ENCODE measurements at regions not wholly inside any gene's neighbourhood (a gene's known extent, or its start where the extent isn't known, plus 50 kb on each side); places are given as distances from the start of the nearest gene placed in this dataset.
A peak's percentile ranks its signal among the peaks of the same experiment; 100 is the strongest.

DNA sequence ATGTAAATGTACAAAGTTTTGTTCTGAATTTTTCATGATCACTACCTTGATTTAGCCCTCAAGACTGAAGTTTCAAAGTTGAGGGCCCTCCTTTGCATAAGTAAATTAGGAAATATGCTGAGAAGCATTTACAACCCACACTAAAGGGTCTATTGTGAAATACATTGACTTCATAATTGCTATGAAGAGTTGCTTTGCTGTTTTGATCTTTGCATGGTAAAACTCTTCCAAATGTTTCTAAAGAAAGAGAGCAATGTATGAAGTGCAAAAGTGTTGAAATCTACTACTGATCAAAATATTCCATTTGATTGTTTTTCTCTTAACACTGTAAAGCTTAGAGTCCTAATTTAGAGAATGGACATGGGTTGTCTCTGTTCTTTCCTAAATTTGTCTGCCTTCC, 77.2 kb downstream of the C7orf25 start:
- Mint-ChIP-seq H3K4me1 (ENCODE audit: low read depth) (no peaks in the 10 kb centered on the region), H3K4me3 (ENCODE audit: low read depth) (no peak overlapping the region), H3K27ac (no peak overlapping the region), H3K36me3 (ENCODE audit: insufficient read depth) (no peaks in the 10 kb centered on the region), H3K9me3 (ENCODE audit: low read depth) (no peaks in the 10 kb centered on the region), H3K27me3 (peaks cover 26% of the 10 kb centered on the region)
- no peak for DNase-seq (ENCODE audit: low spot score, unreplicated experiment)
- TF ChIP-seq, protein P1, sequence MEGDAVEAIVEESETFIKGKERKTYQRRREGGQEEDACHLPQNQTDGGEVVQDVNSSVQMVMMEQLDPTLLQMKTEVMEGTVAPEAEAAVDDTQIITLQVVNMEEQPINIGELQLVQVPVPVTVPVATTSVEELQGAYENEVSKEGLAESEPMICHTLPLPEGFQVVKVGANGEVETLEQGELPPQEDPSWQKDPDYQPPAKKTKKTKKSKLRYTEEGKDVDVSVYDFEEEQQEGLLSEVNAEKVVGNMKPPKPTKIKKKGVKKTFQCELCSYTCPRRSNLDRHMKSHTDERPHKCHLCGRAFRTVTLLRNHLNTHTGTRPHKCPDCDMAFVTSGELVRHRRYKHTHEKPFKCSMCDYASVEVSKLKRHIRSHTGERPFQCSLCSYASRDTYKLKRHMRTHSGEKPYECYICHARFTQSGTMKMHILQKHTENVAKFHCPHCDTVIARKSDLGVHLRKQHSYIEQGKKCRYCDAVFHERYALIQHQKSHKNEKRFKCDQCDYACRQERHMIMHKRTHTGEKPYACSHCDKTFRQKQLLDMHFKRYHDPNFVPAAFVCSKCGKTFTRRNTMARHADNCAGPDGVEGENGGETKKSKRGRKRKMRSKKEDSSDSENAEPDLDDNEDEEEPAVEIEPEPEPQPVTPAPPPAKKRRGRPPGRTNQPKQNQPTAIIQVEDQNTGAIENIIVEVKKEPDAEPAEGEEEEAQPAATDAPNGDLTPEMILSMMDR (IDR thresholded peaks at IDR 0.05; ENCODE audit: unreplicated experiment), result no peak

DNA sequence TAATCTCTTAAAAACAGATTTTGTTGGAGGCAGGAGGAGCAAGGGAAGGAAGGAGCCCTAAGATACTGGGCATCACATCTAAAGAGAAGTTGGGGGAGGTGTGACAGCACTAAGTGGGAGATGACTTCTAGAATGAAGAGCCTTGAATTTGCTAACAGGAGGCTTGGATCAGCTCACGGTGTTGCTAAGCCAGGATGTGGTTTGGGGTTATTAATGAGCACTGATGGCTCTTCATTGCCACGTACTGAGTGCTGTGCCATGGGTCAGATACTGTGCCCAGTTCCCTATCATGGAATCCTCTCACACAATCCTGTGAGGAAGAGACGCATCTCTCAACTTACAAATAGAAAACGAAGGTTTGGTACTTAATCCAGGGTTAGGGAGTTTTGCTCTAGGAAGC, 78.5 kb downstream of the C7orf25 start:
- Mint-ChIP-seq H3K27ac (no peak overlapping the region), H3K9me3 (ENCODE audit: low read depth) (no peaks in the 10 kb centered on the region), H3K27me3 (peaks cover 26% of the 10 kb centered on the region), H3K36me3 (ENCODE audit: insufficient read depth) (no peaks in the 10 kb centered on the region), H3K4me1 (ENCODE audit: low read depth) (no peaks in the 10 kb centered on the region), H3K4me3 (ENCODE audit: low read depth) (no peak overlapping the region)
- TF ChIP-seq, protein P1 (IDR thresholded peaks at IDR 0.05; ENCODE audit: unreplicated experiment), result no peak
- no peak for DNase-seq (ENCODE audit: low spot score, unreplicated experiment)

DNA sequence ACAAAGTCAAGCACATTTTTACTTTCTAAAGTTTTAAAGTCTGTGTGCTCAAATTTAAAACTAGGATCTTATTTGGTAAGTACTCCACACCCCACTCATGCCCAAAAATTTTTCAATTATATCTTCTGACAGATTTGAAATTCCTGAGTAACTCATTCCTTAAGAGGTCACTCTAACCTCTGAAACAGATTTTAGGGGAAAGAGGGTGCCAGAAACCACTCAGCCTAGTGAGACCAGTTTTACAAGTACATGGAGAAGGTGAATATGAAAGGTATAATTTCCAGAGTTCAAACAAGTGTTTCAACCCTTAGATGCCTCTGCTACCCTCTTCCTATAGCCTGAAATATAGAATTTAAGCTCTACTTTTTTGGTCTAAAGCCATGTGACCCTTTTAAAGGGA, 79.2 kb downstream of the C7orf25 start:
- H3K36me3 Mint-ChIP-seq (ENCODE audit: insufficient read depth), result no peaks in the 10 kb centered on the region
- no peak for DNase-seq (ENCODE audit: low spot score, unreplicated experiment)
- H3K27ac Mint-ChIP-seq, result no peak overlapping the region
- H3K27me3 Mint-ChIP-seq, result peaks cover 26% of the 10 kb centered on the region
- H3K4me3 Mint-ChIP-seq (ENCODE audit: low read depth), result no peak overlapping the region
- no peaks in the 10 kb centered on the region for H3K4me1 Mint-ChIP-seq (ENCODE audit: low read depth)
- H3K9me3 Mint-ChIP-seq (ENCODE audit: low read depth), result no peaks in the 10 kb centered on the region
- TF ChIP-seq, protein P1 (IDR thresholded peaks at IDR 0.05; ENCODE audit: unreplicated experiment), result no peak

DNA sequence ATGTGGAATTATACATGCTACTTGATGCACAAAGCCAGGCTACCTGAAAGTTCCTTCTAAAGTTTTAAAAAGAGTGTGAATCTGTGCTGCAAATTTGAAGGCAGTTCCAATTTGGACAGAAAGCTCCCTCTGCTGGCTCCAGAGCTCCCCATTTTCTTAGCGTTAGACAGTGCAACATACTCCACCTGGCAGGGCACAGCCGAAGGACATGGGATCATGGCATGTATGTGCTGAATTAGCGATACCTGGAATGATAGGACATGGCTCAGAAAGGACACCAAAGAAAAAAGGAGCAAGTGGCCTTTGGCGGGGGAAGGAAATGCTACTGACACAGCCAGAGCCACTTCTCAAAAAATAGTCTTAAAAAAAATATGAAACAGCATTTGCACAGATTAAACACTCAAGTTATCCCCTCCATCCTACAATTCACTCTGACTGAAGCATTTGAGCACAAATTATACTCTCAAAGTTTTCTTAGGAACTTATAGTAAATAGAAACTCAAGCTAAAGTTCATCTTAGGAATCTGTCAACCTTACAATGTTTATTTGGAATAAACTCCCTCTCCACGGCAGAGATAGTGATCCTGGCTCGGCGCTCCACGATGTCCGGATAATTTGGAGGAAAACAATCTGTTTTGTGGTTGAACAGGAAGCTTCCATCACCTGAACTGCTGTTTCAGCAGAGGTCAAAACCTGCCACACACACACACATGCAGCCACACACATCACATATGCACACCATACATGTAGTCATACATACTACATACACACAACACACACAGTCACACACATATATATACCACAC, 80.0 kb downstream of the C7orf25 start:
- no peak overlapping the region for H3K4me3 Mint-ChIP-seq (ENCODE audit: low read depth)

DNA sequence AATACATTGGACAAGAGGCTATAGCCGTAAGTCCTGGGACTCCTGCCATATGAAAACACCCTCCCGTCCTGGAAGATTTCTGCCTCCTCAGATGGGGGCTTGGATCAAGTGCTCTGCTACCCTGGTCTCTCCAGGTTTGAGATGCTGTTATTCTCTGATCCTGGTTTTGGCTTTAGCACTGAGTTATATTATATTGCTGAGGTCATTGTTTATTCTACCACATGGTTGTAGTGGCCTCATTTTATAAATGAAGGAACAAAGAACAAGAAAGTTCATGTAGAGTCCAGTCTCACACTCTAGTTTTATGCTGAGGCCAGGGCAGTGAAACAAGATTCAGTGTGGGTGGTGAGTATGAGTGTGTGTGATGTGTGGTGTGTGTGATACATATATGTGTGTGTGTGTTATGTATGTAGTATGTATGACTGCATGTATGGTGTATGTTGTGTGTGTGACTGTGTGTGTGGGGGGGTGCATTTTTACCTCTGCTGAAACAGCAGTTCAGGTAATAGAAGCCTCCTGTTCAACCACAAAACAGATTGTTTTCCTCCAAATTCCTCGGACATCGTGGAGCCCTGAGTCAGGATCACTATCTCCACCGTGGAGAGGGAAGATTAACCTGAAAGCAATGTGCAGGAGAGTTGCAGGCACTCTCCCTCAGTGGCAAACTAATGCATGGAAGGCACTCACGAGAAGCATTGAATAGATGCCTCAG, 80.7 kb downstream of the C7orf25 start:
- no peaks in the 10 kb centered on the region for H3K9me3 Mint-ChIP-seq (ENCODE audit: low read depth)
- TF ChIP-seq, protein P1 (IDR thresholded peaks at IDR 0.05; ENCODE audit: unreplicated experiment), result no peak
- peaks cover 30% of the 10 kb centered on the region for H3K27me3 Mint-ChIP-seq
- H3K4me1 Mint-ChIP-seq (ENCODE audit: low read depth), result no peaks in the 10 kb centered on the region
- no peak for DNase-seq (ENCODE audit: low spot score, unreplicated experiment)
- H3K4me3 Mint-ChIP-seq (ENCODE audit: low read depth), result no peak overlapping the region
- H3K27ac Mint-ChIP-seq, result no peak overlapping the region
- H3K36me3 Mint-ChIP-seq (ENCODE audit: insufficient read depth), result no peaks in the 10 kb centered on the region

More for the DNA sequence above, 80.0 kb downstream of the C7orf25 start:
- Mint-ChIP-seq H3K27ac (no peak overlapping the region), H3K36me3 (ENCODE audit: insufficient read depth) (no peaks in the 10 kb centered on the region), H3K9me3 (ENCODE audit: low read depth) (no peaks in the 10 kb centered on the region), H3K27me3 (peaks cover 26% of the 10 kb centered on the region), H3K4me1 (ENCODE audit: low read depth) (no peaks in the 10 kb centered on the region)
- DNase-seq (ENCODE audit: low spot score, unreplicated experiment), result no peak
- TF ChIP-seq, protein P1 (IDR thresholded peaks at IDR 0.05; ENCODE audit: unreplicated experiment), result peak; percentile 65
